ENCODE measurements at regions not wholly inside any gene's neighbourhood (a gene's known extent, or its start where the extent isn't known, plus 50 kb on each side); places are given as distances from the start of the nearest gene placed in this dataset.

DNA sequence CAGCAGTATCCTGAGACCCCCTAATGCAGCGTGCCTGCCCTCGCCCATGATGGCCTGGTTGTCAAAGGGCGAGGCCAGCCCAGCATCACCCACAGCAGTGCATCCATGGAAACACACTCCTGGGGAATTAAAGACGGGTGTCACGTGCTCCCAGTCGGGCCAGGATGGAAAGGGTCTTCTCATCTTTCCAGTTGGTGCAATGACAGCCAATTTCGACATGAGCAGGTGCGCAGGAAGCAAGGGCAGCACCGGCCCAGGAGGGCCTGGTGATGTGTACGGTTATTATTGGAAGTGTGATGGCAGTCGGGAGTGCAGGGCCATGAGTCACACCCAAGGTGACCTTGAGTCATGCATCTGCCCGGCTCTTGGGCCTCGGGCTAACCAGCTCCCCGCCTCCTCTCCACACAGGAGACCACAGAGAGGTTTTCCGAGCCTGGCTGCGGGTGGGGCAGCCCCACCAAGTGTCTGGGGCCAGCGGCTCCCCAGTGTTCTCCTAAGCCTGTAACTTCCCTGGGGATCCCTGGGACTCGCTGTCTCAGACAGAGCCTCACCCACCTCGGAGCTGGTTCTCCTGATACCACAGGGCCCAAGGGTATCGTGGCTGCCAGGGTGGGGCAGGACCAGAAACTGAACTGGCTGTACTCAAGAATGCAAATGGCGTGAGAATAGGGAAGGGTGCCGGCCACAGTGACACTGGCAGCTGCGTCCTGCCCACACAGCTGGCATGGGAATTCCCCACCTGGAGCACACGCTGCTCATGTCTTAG lies 119.8 kb downstream of the SIK1 start:
- no peak for TF ChIP-seq POLR2AphosphoS5 (IDR thresholded peaks at IDR 0.05)
- TF ChIP-seq, protein P1, sequence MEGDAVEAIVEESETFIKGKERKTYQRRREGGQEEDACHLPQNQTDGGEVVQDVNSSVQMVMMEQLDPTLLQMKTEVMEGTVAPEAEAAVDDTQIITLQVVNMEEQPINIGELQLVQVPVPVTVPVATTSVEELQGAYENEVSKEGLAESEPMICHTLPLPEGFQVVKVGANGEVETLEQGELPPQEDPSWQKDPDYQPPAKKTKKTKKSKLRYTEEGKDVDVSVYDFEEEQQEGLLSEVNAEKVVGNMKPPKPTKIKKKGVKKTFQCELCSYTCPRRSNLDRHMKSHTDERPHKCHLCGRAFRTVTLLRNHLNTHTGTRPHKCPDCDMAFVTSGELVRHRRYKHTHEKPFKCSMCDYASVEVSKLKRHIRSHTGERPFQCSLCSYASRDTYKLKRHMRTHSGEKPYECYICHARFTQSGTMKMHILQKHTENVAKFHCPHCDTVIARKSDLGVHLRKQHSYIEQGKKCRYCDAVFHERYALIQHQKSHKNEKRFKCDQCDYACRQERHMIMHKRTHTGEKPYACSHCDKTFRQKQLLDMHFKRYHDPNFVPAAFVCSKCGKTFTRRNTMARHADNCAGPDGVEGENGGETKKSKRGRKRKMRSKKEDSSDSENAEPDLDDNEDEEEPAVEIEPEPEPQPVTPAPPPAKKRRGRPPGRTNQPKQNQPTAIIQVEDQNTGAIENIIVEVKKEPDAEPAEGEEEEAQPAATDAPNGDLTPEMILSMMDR (IDR thresholded peaks at IDR 0.05), result no peak
